Kidney (tissue), 13 donors: ENCODE measurements at regions not wholly inside any gene's neighbourhood (a gene's known extent, or its start where the extent isn't known, plus 50 kb on each side); places are given as distances from the start of the nearest gene placed in this dataset.

Experiments
- DNase-seq, 5 donors: peaks; one replicate each; pipeline ENCODE4 v3.0.0-alpha.2; 2013 to 2020
- FAIRE-seq: peaks from 2 replicates; lab custom pipeline; 2012; peaks lifted over from hg19 to GRCh38; lab: Jason Lieb, UNC
- H3K27ac ChIP-seq, 2 donors: one replicate each; pipeline ENCODE4 v1.7.0; 2013; ENCODE audit warnings: low read depth in 2 of 2, low read length in 2 of 2, inconsistent platforms in 1 of 2
- H3K27me3 ChIP-seq: one replicate; pipeline ENCODE4 v1.7.1; 2013; ENCODE audit warnings: low read length, inconsistent platforms; ENCODE audit not compliant: control insufficient read depth, insufficient read depth
- H3K36me3 ChIP-seq, 3 donors: one replicate each; pipeline versions ENCODE4 v1.7.0 to v1.7.1; 2013; ENCODE audit warnings: low read length in 3 of 3, control low read depth in 1 of 3, inconsistent platforms in 1 of 3; ENCODE audit not compliant: insufficient read depth in 3 of 3, control insufficient read depth in 2 of 3
- H3K4me1 ChIP-seq, 3 donors: one replicate each; pipeline versions ENCODE4 v1.7.0 to v1.7.1; 2013; ENCODE audit warnings: low read length in 3 of 3, inconsistent platforms in 1 of 3, low read depth in 1 of 3; ENCODE audit not compliant: control insufficient read depth in 2 of 3, insufficient read depth in 2 of 3
- H3K4me3 ChIP-seq, 3 donors: one replicate each; pipeline versions ENCODE4 v1.7.0 to v1.8.1; 2013; ENCODE audit warnings: low read length in 3 of 3, control low read depth in 1 of 3, inconsistent platforms in 1 of 3
- H3K9ac ChIP-seq, 3 donors: one replicate each; pipeline versions ENCODE4 v1.7.0 to v1.7.1; 2013; ENCODE audit warnings: low read length in 3 of 3, control low read depth in 1 of 3, inconsistent platforms in 1 of 3
- H3K9me3 ChIP-seq, 3 donors: one replicate each; pipeline versions ENCODE4 v1.7.0 to v1.7.1; 2013; ENCODE audit warnings: low read length in 3 of 3, control low read depth in 1 of 3, inconsistent platforms in 1 of 3; ENCODE audit not compliant: control insufficient read depth in 2 of 3, insufficient read depth in 1 of 3
- intact Hi-C: fragments of 100-400 bp; cut with DNase I; formaldehyde crosslinking; loops from one replicate; pipeline ENCODE4 v1.11.1; 2022
- TF ChIP-seq, protein P1 (sequence below): IDR thresholded peaks from 3 replicates; pipeline ENCODE4 v1.5.1; 2012; ENCODE audit warnings: mild to moderate bottlenecking, moderate library complexity, borderline replicate concordance; ENCODE audit not compliant: insufficient read depth; ENCODE audit errors: extremely low read depth
- donor health status: control.
- donor health status: control.
- donor health status: control.
- donor health status: control.
- donor health status: control.
- donor health status: DM: yes; HTN: yes; CAD: no.
- donor health status: Normal renal cell carcinoma (clear cell type).

DNA sequence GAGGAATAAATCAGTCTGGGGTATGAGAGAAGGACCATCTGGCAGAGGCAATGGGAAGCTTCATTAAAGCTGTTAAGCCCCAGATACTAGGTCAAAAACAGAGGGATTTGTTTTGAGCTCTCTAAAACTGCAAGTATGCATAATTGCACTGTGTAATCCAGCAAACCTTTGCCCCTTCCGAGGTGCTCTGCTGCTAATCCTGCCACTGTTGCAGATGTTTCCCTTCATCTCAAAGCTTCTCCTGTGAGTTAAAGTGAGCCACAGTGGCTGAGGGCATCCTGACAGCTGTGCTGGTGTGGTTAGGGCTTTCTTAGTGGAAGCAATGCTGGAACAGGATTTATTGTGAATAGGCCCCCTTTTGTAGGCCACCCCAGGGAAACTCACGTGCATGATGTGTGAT is 160.3 kb upstream of the TRPC7 start:
- no peak overlapping the region for H3K4me3 ChIP-seq

DNA sequence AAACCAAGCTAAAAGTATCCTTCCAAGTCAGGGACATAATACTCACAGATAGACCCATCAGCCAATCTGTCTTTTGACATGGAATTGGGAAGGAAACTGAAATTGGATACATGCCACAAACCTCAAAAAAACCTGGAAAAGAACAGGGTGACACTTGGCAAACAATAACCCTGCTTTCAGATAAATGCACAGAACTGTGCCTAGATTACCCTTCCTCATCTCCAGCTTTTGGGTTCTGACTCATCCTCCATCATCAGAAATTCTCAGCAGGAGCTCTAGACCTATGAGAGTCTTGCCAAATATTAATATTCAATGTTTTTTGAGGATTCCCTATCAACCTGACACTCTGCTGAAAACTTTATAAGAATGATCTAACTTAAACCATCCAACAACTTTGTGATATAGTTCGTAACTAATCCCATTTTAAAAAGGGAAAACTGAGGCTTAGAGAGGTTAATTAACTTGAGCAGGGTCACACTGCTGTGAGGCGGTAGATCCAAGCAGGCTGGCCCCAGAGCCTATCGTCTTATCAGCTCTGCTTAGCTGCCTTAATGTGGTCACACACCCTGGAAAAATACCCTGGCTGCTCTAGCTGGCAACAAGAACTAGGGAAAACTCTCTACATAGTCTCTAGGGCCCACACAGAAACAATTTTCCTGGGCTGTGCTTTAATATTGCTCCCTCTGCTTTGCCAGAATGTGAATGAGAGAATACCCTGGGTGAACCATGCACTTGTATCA is 157.0 kb upstream of the TRPC7 start:
- TF ChIP-seq, protein P1, sequence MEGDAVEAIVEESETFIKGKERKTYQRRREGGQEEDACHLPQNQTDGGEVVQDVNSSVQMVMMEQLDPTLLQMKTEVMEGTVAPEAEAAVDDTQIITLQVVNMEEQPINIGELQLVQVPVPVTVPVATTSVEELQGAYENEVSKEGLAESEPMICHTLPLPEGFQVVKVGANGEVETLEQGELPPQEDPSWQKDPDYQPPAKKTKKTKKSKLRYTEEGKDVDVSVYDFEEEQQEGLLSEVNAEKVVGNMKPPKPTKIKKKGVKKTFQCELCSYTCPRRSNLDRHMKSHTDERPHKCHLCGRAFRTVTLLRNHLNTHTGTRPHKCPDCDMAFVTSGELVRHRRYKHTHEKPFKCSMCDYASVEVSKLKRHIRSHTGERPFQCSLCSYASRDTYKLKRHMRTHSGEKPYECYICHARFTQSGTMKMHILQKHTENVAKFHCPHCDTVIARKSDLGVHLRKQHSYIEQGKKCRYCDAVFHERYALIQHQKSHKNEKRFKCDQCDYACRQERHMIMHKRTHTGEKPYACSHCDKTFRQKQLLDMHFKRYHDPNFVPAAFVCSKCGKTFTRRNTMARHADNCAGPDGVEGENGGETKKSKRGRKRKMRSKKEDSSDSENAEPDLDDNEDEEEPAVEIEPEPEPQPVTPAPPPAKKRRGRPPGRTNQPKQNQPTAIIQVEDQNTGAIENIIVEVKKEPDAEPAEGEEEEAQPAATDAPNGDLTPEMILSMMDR, result no peak
- no peaks in the 10 kb centered on the region for H3K27me3 ChIP-seq
- H3K36me3 ChIP-seq, result no peaks in the 10 kb centered on the region
- H3K27ac ChIP-seq, result no peak overlapping the region
- no peak for DNase-seq
- intact Hi-C loops, result no loop called here
- H3K9me3 ChIP-seq, result no peaks in the 10 kb centered on the region
- no peak overlapping the region for H3K4me3 ChIP-seq
- H3K9ac ChIP-seq, result no peak overlapping the region
- no peaks in the 10 kb centered on the region for H3K4me1 ChIP-seq
- no peak for FAIRE-seq

More for the DNA sequence above, 160.3 kb upstream of the TRPC7 start:
- FAIRE-seq (no peak), DNase-seq (peak in 1 of 5 donors; percentile 14)
- no peak overlapping the region for H3K9ac ChIP-seq
- H3K27ac ChIP-seq, result no peak overlapping the region
- no peaks in the 10 kb centered on the region for H3K36me3 ChIP-seq
- no peaks in the 10 kb centered on the region for H3K4me1 ChIP-seq
- no peaks in the 10 kb centered on the region for H3K27me3 ChIP-seq
- H3K9me3 ChIP-seq, result no peaks in the 10 kb centered on the region
- intact Hi-C loops, result no loop called here
- TF ChIP-seq, protein P1, result no peak

DNA sequence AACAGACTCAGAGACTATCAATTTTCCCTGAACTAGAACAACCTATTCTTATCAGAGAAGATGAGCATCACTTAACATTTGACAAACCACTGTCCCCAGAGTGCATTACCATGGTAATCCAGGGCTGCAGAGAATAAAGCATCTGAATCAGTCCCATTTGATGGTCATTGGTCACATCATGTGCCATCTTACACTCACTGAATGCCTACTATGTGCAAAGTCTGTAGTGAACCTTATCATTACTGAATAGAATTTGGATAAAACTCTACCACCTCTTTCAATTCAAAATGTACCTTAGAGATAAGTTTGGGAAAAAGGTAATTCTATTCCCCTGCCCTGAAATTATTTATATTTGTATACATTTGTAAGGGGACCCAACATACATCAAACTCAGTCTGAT is 156.4 kb upstream of the TRPC7 start:
- FAIRE-seq (no peak), DNase-seq (no peak)
- Histone ChIP-seq H3K4me3 (no peak overlapping the region), H3K9me3 (no peaks in the 10 kb centered on the region), H3K4me1 (no peaks in the 10 kb centered on the region), H3K27ac (no peak overlapping the region), H3K27me3 (no peaks in the 10 kb centered on the region), H3K9ac (no peak overlapping the region), H3K36me3 (no peaks in the 10 kb centered on the region)
- intact Hi-C loops, result no loop called here
- TF ChIP-seq, protein P1, result no peak
